HepG2 (cell line): ENCODE measurements at regions not wholly inside any gene's neighbourhood (a gene's known extent, or its start where the extent isn't known, plus 50 kb on each side); places are given as distances from the start of the nearest gene placed in this dataset.

Experiments
- ATAC-seq: fragments of 200-7000 bp; cut with Tn5 transposase; 3 replicates; pipeline ENCODE4 v1.9.1; 2020; ENCODE audit warnings: mild to moderate bottlenecking, moderate library complexity
- BruUV-seq: library from RNA; stranded (reverse); fragments of 400-500 nt; replicated peaks from 2 replicates; lab custom pipeline; 2021; lab: Mats Ljungman, UMichigan
- CTCF ChIA-PET: fragments of 300-600 bp; formaldehyde crosslinking; extraction: SDS; loops from one replicate; lab custom pipeline; 2021; ENCODE audit warnings: low total read pairs, inconsistent platforms, low intra/inter-chr PET ratio; lab: Yijun Ruan, JAX
- POLR2A ChIA-PET: fragments of 350-600 bp; sonication (Branson Sonifier 250); formaldehyde crosslinking; loops from one replicate; lab custom pipeline; 2020; ENCODE audit warnings: antibody characterized with exemption, inconsistent platforms; lab: Yijun Ruan, JAX
- DNase-seq: peaks from one replicate; pipeline ENCODE4 v3.0.0-alpha.2; 2015; ENCODE audit warnings: low spot score
- FAIRE-seq: peaks from 3 replicates; lab custom pipeline; 2011; peaks lifted over from hg19 to GRCh38; lab: Jason Lieb, UNC
- H2AFZ ChIP-seq: one replicate; pipeline ENCODE4 v1.6.1; 2011; ENCODE audit warnings: low read length, inconsistent platforms
- H3K27ac ChIP-seq: fragments of 300-600 bp; 3 replicates; pipeline ENCODE4 v1.8.0; 2011; ENCODE audit warnings: mixed run types, mild to moderate bottlenecking, mixed read lengths, low read length, inconsistent platforms; ENCODE audit not compliant: insufficient read depth; ENCODE audit errors: extremely low read length
- H3K27me3 ChIP-seq, 2 experiments: fragments of 200-600 bp in 1 of 2; 2 replicates in 1 of 2; 3 replicates in 1 of 2; pipeline versions ENCODE4 v1.6.0 to v1.8.0; 2011; ENCODE audit warnings: low read length in 2 of 2, mild to moderate bottlenecking in 2 of 2, moderate library complexity in 2 of 2, inconsistent platforms in 1 of 2; ENCODE audit not compliant: insufficient read depth in 2 of 2, control insufficient read depth in 1 of 2
- H3K36me3 ChIP-seq, 2 experiments: fragments of 200-600 bp in 1 of 2; replicated peaks in 1 of 2; 2 replicates in 1 of 2; 3 replicates in 1 of 2; pipeline versions ENCODE4 v1.5.1 to v1.8.0; 2011; ENCODE audit warnings: low read length in 2 of 2, inconsistent platforms in 1 of 2; ENCODE audit not compliant: insufficient read depth in 2 of 2, control insufficient read depth in 1 of 2
- H3K4me1 ChIP-seq: 2 replicates; pipeline ENCODE4 v1.5.1; 2012; ENCODE audit warnings: low read length, inconsistent platforms; ENCODE audit not compliant: insufficient read depth
- H3K4me2 ChIP-seq: 2 replicates; pipeline ENCODE4 v1.6.0; 2011; ENCODE audit warnings: low read depth, low read length, inconsistent platforms
- H3K4me3 ChIP-seq, 3 experiments: fragments of 200-600 bp in 1 of 3; sonication (generic), shearing (Covaris generic) in 1 of 3; replicated peaks in 1 of 3; 2 replicates each; pipeline ENCODE4 v1.5.1; 2011 to 2016; ENCODE audit warnings: low read length in 3 of 3, inconsistent platforms in 2 of 3, low read depth in 2 of 3, mild to moderate bottlenecking in 2 of 3, control low read depth in 1 of 3, mixed read lengths in 1 of 3; ENCODE audit not compliant: insufficient read depth in 1 of 3
- H3K79me2 ChIP-seq: one replicate; pipeline ENCODE4 v1.6.1; 2011; ENCODE audit warnings: low read length, inconsistent platforms; ENCODE audit not compliant: insufficient read depth
- H3K9ac ChIP-seq: 2 replicates; pipeline ENCODE4 v1.6.0; 2011; ENCODE audit warnings: mild to moderate bottlenecking, low read depth, low read length, inconsistent platforms; ENCODE audit not compliant: insufficient read depth
- H3K9me3 ChIP-seq: 2 replicates; pipeline ENCODE4 v1.5.1; 2012; ENCODE audit warnings: mild to moderate bottlenecking, low read length
- H4K20me1 ChIP-seq: 2 replicates; pipeline ENCODE4 v1.6.0; 2011; ENCODE audit warnings: inconsistent platforms, mild to moderate bottlenecking, low read length, moderate library complexity; ENCODE audit not compliant: insufficient read depth
- FOXO4 ChIP-seq: sonication (generic); formaldehyde crosslinking; conservative IDR thresholded peaks from 2 replicates; pipeline ENCODE4 v1.8.1; 2023; ENCODE audit warnings: missing genetic modification reagents
- HMGA1 ChIP-seq: sonication (generic); formaldehyde crosslinking; conservative IDR thresholded peaks from 2 replicates; pipeline ENCODE4 v1.4.0; 2020; ENCODE audit warnings: missing genetic modification reagents
- PAF1 ChIP-seq: IDR thresholded peaks from 2 replicates; pipeline ENCODE4 v1.6.1; 2016; ENCODE audit warnings: missing genetic modification reagents, missing compliant biosample characterization
- PAXIP1 ChIP-seq: sonication (generic); formaldehyde crosslinking; conservative IDR thresholded peaks from 2 replicates; pipeline ENCODE4 v1.4.0; 2020; ENCODE audit warnings: mild to moderate bottlenecking, missing genetic modification reagents, moderate library complexity
- REXO4 ChIP-seq: sonication (generic); formaldehyde crosslinking; IDR thresholded peaks from 2 replicates; pipeline ENCODE4 v1.8.0; 2022; ENCODE audit warnings: missing genetic modification reagents, mild to moderate bottlenecking, borderline replicate concordance
- SNAPC2 ChIP-seq: sonication (generic); formaldehyde crosslinking; IDR thresholded peaks from 2 replicates; pipeline ENCODE4 v1.8.1; 2022; ENCODE audit warnings: mild to moderate bottlenecking, missing genetic modification reagents
- SNRNP70 ChIP-seq: fragments of 200-400 bp; formaldehyde crosslinking; IDR thresholded peaks from 2 replicates; pipeline ENCODE4 v1.6.1; 2017; ENCODE audit warnings: mild to moderate bottlenecking, low read depth, low read length, moderate library complexity
- STAG1 ChIP-seq: sonication (generic); formaldehyde crosslinking; IDR thresholded peaks from 2 replicates; pipeline ENCODE4 v1.4.0; 2020; ENCODE audit warnings: missing genetic modification reagents
- TBL1XR1 ChIP-seq: fragments of 150-350 bp; IDR thresholded peaks from 2 replicates; pipeline ENCODE4 v1.6.1; 2014; ENCODE audit warnings: borderline replicate concordance, low read length; ENCODE audit not compliant: partially characterized antibody
- TP53 ChIP-seq: sonication (generic); formaldehyde crosslinking; conservative IDR thresholded peaks from 2 replicates; pipeline ENCODE4 v1.4.0; 2020; ENCODE audit warnings: missing genetic modification reagents
- ZFP36L1 ChIP-seq: sonication (generic); formaldehyde crosslinking; IDR thresholded peaks from 2 replicates; pipeline ENCODE4 v1.8.0; 2022; ENCODE audit warnings: mild to moderate bottlenecking, missing genetic modification reagents, moderate library complexity
- ZNF224 ChIP-seq: sonication (generic); formaldehyde crosslinking; IDR thresholded peaks from 2 replicates; pipeline ENCODE4 v1.5.0; 2020; ENCODE audit warnings: mild to moderate bottlenecking, missing genetic modification reagents
- ZNF460 ChIP-seq: sonication (generic); formaldehyde crosslinking; IDR thresholded peaks from 2 replicates; pipeline ENCODE4 v1.5.1; 2020; ENCODE audit warnings: missing genetic modification reagents, mild to moderate bottlenecking, borderline replicate concordance
- ZNF800 ChIP-seq: sonication (generic); formaldehyde crosslinking; IDR thresholded peaks from 2 replicates; pipeline ENCODE4 v1.4.0; 2020; ENCODE audit warnings: missing genetic modification reagents
- ZSCAN21 ChIP-seq: sonication (generic); formaldehyde crosslinking; IDR thresholded peaks from 2 replicates; pipeline ENCODE4 v1.8.0; 2022; ENCODE audit warnings: mild to moderate bottlenecking, missing genetic modification reagents, moderate library complexity, borderline replicate concordance
- WGBS: methylation state at CpG from one replicate; pipeline ENCODE4 v1.1.6; 2017; ENCODE audit warnings: low lambda C conversion rate; 5-methylcytosine and 5-hydroxymethylcytosine counted together
- in situ Hi-C: cut with HindIII; loops from 2 replicates; pipeline ENCODE4 v1.10.0; 2017; ENCODE audit warnings: low pct_unique_long_range_greater_than_20kb; ENCODE audit not compliant: extremely low pct_ligation_motif_present
- intact Hi-C: fragments of 100-400 bp; cut with micrococcal nuclease; formaldehyde crosslinking; loops from one replicate; pipeline ENCODE4 v1.10.0; 2022; ENCODE audit not compliant: unreplicated experiment

- Histone ChIP-seq H3K27me3 (no peaks in the 10 kb centered on the region), H3K27ac (no peak overlapping the region), H3K4me3 (no peak overlapping the region), H3K36me3 (no peaks in the 10 kb centered on the region), H3K9ac (no peak overlapping the region), H2AFZ (no peak overlapping the region), H3K79me2 (no peaks in the 10 kb centered on the region), H3K9me3 (no peaks in the 10 kb centered on the region), H3K4me1 (no peaks in the 10 kb centered on the region), H4K20me1 (no peaks in the 10 kb centered on the region), H3K4me2 (no peak overlapping the region)
- ChIA-PET CTCF (no interaction called here), POLR2A (no interaction called here)
- WGBS = 0% methylated on average over 1 of the region's 1 CpG
- TF ChIP-seq SNAPC2 (CRISPR knock-in tag) (no peak), SNRNP70 (no peak), REXO4 (CRISPR knock-in tag) (no peak), ZNF224 (CRISPR knock-in tag) (no peak), PAF1 (CRISPR knock-in tag) (no peak), ZSCAN21 (no peak), TBL1XR1 (no peak), HMGA1 (no peak), TP53 (CRISPR knock-in tag) (no peak), PAXIP1 (no peak), FOXO4 (no peak), ZFP36L1 (CRISPR knock-in tag) (no peak), ZNF800 (CRISPR knock-in tag) (no peak), STAG1 (CRISPR knock-in tag) (no peak), ZNF460 (no peak)
- in situ Hi-C loops (no loop called here), intact Hi-C loops (no loop called here)
- DNase-seq = no peak
- FAIRE-seq = no peak
- ATAC-seq = no peak
- no TSS peak for BruUV-seq
Measured at GRCh38 chr7:84847038-84847437, 339.8 kb downstream of the SEMA3D start.
